Retina (tissue), 1 donor: ENCODE measurements at regions not wholly inside any gene's neighbourhood (a gene's known extent, or its start where the extent isn't known, plus 50 kb on each side); places are given as distances from the start of the nearest gene placed in this dataset.

Experiments used
- DNase-seq: peaks from one replicate; pipeline ENCODE4 v3.0.0-alpha.2; 2016

- peak; percentile 26 for DNase-seq
Observed at GRCh38 chr2:156864325-156864724, 393.2 kb upstream of the GALNT5 start.

GRCh38 chr2:156864753-156865152 lies 392.8 kb upstream of the GALNT5 start:
- no peak for DNase-seq

- DNase-seq: no peak
Observed at GRCh38 chr2:156867201-156867600, 390.3 kb upstream of the GALNT5 start.

- DNase-seq: no peak
Observed at GRCh38 chr2:156874707-156875106, 382.8 kb upstream of the GALNT5 start.

- DNase-seq: no peak
Observed at GRCh38 chr2:156883804-156884203, 373.7 kb upstream of the GALNT5 start.

GRCh38 chr2:156884216-156884615 lies 373.3 kb upstream of the GALNT5 start:
- no peak for DNase-seq

- DNase-seq: peak; percentile 27
Observed at GRCh38 chr2:156890529-156891148, 366.9 kb upstream of the GALNT5 start.

GRCh38 chr2:156891609-156892008 lies 365.9 kb upstream of the GALNT5 start:
- DNase-seq: no peak

GRCh38 chr2:156892467-156893281 lies 364.8 kb upstream of the GALNT5 start:
- peak; percentile 72 for DNase-seq

- no peak for DNase-seq
Observed at GRCh38 chr2:156896294-156896693, 361.2 kb upstream of the GALNT5 start.

- no peak for DNase-seq
Observed at GRCh38 chr2:156897548-156897947, 360.0 kb upstream of the GALNT5 start.

- no peak for DNase-seq
Observed at GRCh38 chr2:156901373-156902031, 356.0 kb upstream of the GALNT5 start.

GRCh38 chr2:156903335-156903734 lies 354.2 kb upstream of the GALNT5 start:
- no peak for DNase-seq

GRCh38 chr2:156907806-156908205 lies 349.7 kb upstream of the GALNT5 start:
- no peak for DNase-seq

- DNase-seq: no peak
Observed at GRCh38 chr2:156908825-156909224, 348.7 kb upstream of the GALNT5 start.

- DNase-seq: peak; percentile 15
Observed at GRCh38 chr2:156909983-156910382, 347.5 kb upstream of the GALNT5 start.

- DNase-seq: no peak
Observed at GRCh38 chr2:156915332-156915731, 342.2 kb upstream of the GALNT5 start.

- no peak for DNase-seq
Observed at GRCh38 chr2:156918410-156918809, 339.1 kb upstream of the GALNT5 start.

GRCh38 chr2:156930423-156930822 lies 327.1 kb upstream of the GALNT5 start:
- no peak for DNase-seq

GRCh38 chr2:156933645-156934225 lies 323.8 kb upstream of the GALNT5 start:
- no peak for DNase-seq

- no peak for DNase-seq
Observed at GRCh38 chr2:156935616-156936015, 321.9 kb upstream of the GALNT5 start.

- DNase-seq: no peak
Observed at GRCh38 chr2:156937430-156937829, 320.1 kb upstream of the GALNT5 start.

GRCh38 chr2:156944871-156945270 lies 312.6 kb upstream of the GALNT5 start:
- DNase-seq: no peak

- DNase-seq: no peak
Observed at GRCh38 chr2:156947261-156947660, 310.2 kb upstream of the GALNT5 start.
